Vagina (tissue), 2 donors: ENCODE measurements at regions not wholly inside any gene's neighbourhood (a gene's known extent, or its start where the extent isn't known, plus 50 kb on each side); places are given as distances from the start of the nearest gene placed in this dataset.

ENCODE experiments used
- DNase-seq, 2 donors: peaks; one replicate each; pipeline ENCODE4 v3.0.0-alpha.2; 2017; ENCODE audit errors: extremely low spot score in 2 of 2
- H3K27ac ChIP-seq: fragments of 200-600 bp; sonication (generic); one replicate; pipeline ENCODE4 v1.5.1; 2019
- H3K27me3 ChIP-seq: fragments of 200-600 bp; sonication (generic); one replicate; pipeline ENCODE4 v1.5.1; 2019
- H3K36me3 ChIP-seq, 2 donors: fragments of 200-600 bp; sonication (generic); one replicate each; pipeline ENCODE4 v1.5.1; 2017 to 2019
- H3K4me1 ChIP-seq: fragments of 200-600 bp; sonication (generic); one replicate; pipeline ENCODE4 v1.5.1; 2019
- H3K4me3 ChIP-seq, 2 donors: fragments of 200-600 bp; sonication (generic); 1 replicate in 1 of 2; 2 replicates in 1 of 2; pipeline ENCODE4 v1.5.1; 2016 to 2019
- H3K9me3 ChIP-seq: fragments of 200-600 bp; sonication (generic); one replicate; pipeline ENCODE4 v1.5.1; 2019
- POLR2A ChIP-seq, 2 donors: fragments of 450-650 bp; IDR thresholded peaks; one replicate each; pipeline ENCODE4 v1.6.1; 2017; ENCODE audit warnings: antibody characterized with exemption in 2 of 2, mild to moderate bottlenecking in 2 of 2, moderate library complexity in 2 of 2
- POLR2AphosphoS5 ChIP-seq, 2 donors: sonication (generic); formaldehyde crosslinking; IDR thresholded peaks; one replicate each; pipeline ENCODE4 v1.9.0; 2017; ENCODE audit warnings: antibody characterized with exemption in 2 of 2, mild to moderate bottlenecking in 2 of 2, low read depth in 1 of 2; ENCODE audit not compliant: insufficient read depth in 1 of 2
- intact Hi-C: fragments of 100-400 bp; cut with DNase I; formaldehyde crosslinking; loops from one replicate; pipeline ENCODE4 v1.15.1; 2023
- TF ChIP-seq, protein P1 (sequence below), 3 experiments: fragments of 450-650 bp in 2 of 3; fragments of 200-600 bp in 1 of 3; sonication (generic) in 1 of 3; IDR thresholded peaks; one replicate each; pipeline ENCODE4 v1.5.1; 2017 to 2019; ENCODE audit warnings: antibody characterized with exemption in 3 of 3, mild to moderate bottlenecking in 2 of 3, moderate library complexity in 2 of 3

DNA sequence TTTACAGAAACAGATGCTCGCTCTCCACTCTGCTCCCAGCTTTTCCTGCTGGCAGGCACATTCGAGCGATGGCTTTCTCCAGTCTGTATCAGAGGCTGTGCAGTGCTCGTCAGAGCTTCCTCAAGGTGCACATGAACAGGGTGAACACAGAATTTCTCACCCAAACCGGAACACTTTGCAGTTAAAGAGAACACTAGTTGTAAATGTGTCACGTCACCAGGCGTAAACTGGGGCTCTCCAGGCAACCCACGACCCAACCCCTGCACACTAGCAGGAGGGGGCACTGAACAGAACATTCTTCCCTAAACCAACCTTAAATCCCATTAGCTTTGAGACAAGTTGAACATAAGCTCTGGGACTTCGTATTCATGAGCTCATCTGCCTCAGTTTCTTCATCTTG lies 119.0 kb downstream of the RMI2 start:
- Histone ChIP-seq H3K36me3 (no peaks in the 10 kb centered on the region), H3K27ac (no peak overlapping the region), H3K27me3 (no peaks in the 10 kb centered on the region), H3K4me3 (no peak overlapping the region), H3K9me3 (no peaks in the 10 kb centered on the region), H3K4me1 (no peaks in the 10 kb centered on the region)
- no peak for DNase-seq
- TF ChIP-seq POLR2AphosphoS5 (IDR thresholded peaks at IDR 0.05; ENCODE audit: insufficient read depth in 1 of 2, low read depth in 1 of 2) (no peak), POLR2A (IDR thresholded peaks at IDR 0.05) (no peak)
- TF ChIP-seq, protein P1, sequence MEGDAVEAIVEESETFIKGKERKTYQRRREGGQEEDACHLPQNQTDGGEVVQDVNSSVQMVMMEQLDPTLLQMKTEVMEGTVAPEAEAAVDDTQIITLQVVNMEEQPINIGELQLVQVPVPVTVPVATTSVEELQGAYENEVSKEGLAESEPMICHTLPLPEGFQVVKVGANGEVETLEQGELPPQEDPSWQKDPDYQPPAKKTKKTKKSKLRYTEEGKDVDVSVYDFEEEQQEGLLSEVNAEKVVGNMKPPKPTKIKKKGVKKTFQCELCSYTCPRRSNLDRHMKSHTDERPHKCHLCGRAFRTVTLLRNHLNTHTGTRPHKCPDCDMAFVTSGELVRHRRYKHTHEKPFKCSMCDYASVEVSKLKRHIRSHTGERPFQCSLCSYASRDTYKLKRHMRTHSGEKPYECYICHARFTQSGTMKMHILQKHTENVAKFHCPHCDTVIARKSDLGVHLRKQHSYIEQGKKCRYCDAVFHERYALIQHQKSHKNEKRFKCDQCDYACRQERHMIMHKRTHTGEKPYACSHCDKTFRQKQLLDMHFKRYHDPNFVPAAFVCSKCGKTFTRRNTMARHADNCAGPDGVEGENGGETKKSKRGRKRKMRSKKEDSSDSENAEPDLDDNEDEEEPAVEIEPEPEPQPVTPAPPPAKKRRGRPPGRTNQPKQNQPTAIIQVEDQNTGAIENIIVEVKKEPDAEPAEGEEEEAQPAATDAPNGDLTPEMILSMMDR (IDR thresholded peaks at IDR 0.05): no peak
- intact Hi-C loops: no loop called here

DNA sequence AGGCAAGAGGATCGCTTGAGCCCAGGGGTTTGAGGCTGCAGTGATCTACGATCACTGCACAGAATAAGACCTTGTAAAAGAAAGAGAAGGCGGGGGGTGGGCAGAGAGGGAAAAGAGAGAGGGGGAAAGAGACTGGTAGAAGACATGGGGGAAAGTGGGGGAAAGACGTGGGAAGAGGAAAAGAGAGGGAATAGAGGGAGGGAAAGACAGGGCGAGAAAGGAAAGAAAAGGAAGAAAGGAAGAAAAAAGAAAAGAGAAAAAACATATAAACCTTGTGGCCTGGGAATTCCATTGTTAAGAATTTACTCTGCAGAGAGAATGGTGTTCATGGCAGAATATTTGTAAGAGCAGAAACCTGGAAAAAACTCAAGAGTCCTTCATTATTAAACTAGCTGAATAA lies 120.4 kb downstream of the RMI2 start:
- TF ChIP-seq POLR2A (IDR thresholded peaks at IDR 0.05) (no peak), POLR2AphosphoS5 (IDR thresholded peaks at IDR 0.05; ENCODE audit: insufficient read depth in 1 of 2, low read depth in 1 of 2) (no peak)
- TF ChIP-seq, protein P1 (IDR thresholded peaks at IDR 0.05): no peak
- H3K36me3 ChIP-seq: no peaks in the 10 kb centered on the region

DNA sequence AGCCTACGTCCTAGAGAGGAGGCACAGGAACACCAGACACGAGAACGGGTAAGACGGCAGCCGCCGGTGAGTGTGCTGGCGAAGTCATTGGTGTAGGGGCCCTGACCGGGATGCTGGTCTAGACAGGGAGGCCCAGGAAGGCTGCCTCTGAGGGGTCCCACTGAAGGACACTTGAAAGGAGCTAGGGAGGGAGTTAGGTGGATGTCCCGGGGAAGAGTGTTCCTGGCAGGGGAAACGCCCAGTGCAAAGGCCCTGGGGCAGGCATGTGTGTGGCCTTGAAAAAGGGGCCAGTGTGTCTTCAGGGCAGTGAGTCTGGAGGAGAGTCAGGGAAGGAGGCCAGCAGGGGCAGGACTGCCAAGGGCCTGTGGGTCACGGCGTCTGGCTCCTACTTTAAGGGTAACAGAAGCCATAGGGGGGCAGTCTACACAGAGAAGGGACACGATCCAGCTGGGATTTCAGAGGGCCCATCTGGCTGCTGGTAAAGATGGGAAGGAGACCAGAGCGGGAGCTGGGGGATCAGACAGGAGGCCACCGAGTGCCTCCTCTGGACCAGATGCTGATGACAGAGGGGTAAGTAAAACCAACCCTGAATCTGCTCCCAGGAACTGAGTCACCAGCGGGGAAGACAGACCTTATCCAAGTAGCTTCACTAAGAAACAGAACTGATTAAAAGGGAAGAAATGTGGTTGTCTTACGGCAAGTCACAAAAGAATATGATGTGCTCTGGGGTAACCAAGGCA lies 115.9 kb downstream of the LITAF start:
- H3K9me3 ChIP-seq: no peaks in the 10 kb centered on the region
- no peak overlapping the region for H3K27ac ChIP-seq
- H3K36me3 ChIP-seq: no peaks in the 10 kb centered on the region
- no peak overlapping the region for H3K4me3 ChIP-seq
- no peaks in the 10 kb centered on the region for H3K4me1 ChIP-seq
- intact Hi-C loops: no loop called here
- no peaks in the 10 kb centered on the region for H3K27me3 ChIP-seq
- TF ChIP-seq, protein P1 (IDR thresholded peaks at IDR 0.05): no peak
- no peak for TF ChIP-seq POLR2AphosphoS5 (IDR thresholded peaks at IDR 0.05; ENCODE audit: insufficient read depth in 1 of 2, low read depth in 1 of 2)
- no peak for TF ChIP-seq POLR2A (IDR thresholded peaks at IDR 0.05)
- no peak for DNase-seq

More for the DNA sequence above, 120.4 kb downstream of the RMI2 start:
- Histone ChIP-seq H3K27me3 (no peaks in the 10 kb centered on the region), H3K9me3 (no peaks in the 10 kb centered on the region), H3K4me3 (no peak overlapping the region), H3K4me1 (no peaks in the 10 kb centered on the region), H3K27ac (no peak overlapping the region)
- intact Hi-C loops: no loop called here
- no peak for DNase-seq

GRCh38 chr16:11471548-11471947 lies 115.2 kb downstream of the LITAF start:
- H3K9me3 ChIP-seq: no peaks in the 10 kb centered on the region

DNA sequence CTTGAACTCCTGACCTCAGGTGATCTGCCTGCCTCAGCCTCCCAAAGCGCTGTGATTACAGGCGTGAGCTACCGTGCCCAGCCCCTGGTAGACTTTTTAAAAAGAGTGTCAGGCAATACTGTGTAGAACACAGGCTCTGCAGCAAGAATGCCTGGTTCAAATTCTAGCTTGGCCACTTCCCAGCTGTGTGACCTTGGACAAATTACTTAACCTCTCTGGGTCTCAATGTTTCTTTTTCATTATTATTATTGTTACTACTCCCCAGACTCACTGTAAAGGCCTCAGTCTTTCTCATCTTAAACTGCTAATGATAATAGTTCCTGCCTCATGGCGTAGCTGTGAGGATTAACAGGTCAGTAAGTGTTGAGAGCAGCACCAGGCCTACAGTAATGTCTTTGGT lies 114.3 kb downstream of the LITAF start:
- intact Hi-C loops: no loop called here
- Histone ChIP-seq H3K4me3 (no peak overlapping the region), H3K27me3 (no peaks in the 10 kb centered on the region), H3K27ac (no peak overlapping the region), H3K36me3 (no peaks in the 10 kb centered on the region), H3K9me3 (no peaks in the 10 kb centered on the region), H3K4me1 (no peaks in the 10 kb centered on the region)
- TF ChIP-seq, protein P1 (IDR thresholded peaks at IDR 0.05): no peak
- TF ChIP-seq POLR2AphosphoS5 (IDR thresholded peaks at IDR 0.05; ENCODE audit: insufficient read depth in 1 of 2, low read depth in 1 of 2): no peak
- no peak for DNase-seq

More at GRCh38 chr16:11471548-11471947, 115.2 kb downstream of the LITAF start:
- Histone ChIP-seq H3K36me3 (no peaks in the 10 kb centered on the region), H3K4me1 (no peaks in the 10 kb centered on the region), H3K27ac (no peak overlapping the region), H3K4me3 (no peak overlapping the region), H3K27me3 (no peaks in the 10 kb centered on the region)
- intact Hi-C loops: no loop called here
- TF ChIP-seq POLR2A (IDR thresholded peaks at IDR 0.05) (no peak), POLR2AphosphoS5 (IDR thresholded peaks at IDR 0.05; ENCODE audit: insufficient read depth in 1 of 2, low read depth in 1 of 2) (no peak)
- TF ChIP-seq, protein P1 (IDR thresholded peaks at IDR 0.05): no peak
- no peak for DNase-seq
